Loucy (cell line): ENCODE measurements at regions not wholly inside any gene's neighbourhood (a gene's known extent, or its start where the extent isn't known, plus 50 kb on each side); places are given as distances from the start of the nearest gene placed in this dataset.

Source experiments
- H2AFZ ChIP-seq: fragments of 200-600 bp; sonication (generic); 2 replicates; pipeline ENCODE4 v1.6.0; 2016; ENCODE audit warnings: antibody characterized with exemption, mild to moderate bottlenecking, low read length, moderate library complexity
- H3F3A ChIP-seq: fragments of 200-600 bp; 2 replicates; pipeline ENCODE4 v1.6.0; 2016; ENCODE audit warnings: antibody characterized with exemption, low read depth, mild to moderate bottlenecking
- H3K27me3 ChIP-seq: fragments of 200-600 bp; sonication (generic); 2 replicates; pipeline ENCODE4 v1.6.1; 2014; ENCODE audit warnings: low read length, mild to moderate bottlenecking; ENCODE audit not compliant: insufficient read depth, poor library complexity, severe bottlenecking
- H3K36me3 ChIP-seq: fragments of 200-600 bp; sonication (generic); 2 replicates; pipeline ENCODE4 v1.6.1; 2016; ENCODE audit warnings: low read length; ENCODE audit not compliant: insufficient read depth
- H3K4me1 ChIP-seq: fragments of 200-600 bp; sonication (generic); 2 replicates; pipeline ENCODE4 v1.5.1; 2014; ENCODE audit warnings: low read length, mild to moderate bottlenecking; ENCODE audit not compliant: insufficient read depth, poor library complexity, severe bottlenecking
- H3K4me2 ChIP-seq: fragments of 200-600 bp; sonication (generic); 2 replicates; pipeline ENCODE4 v1.6.0; 2014; ENCODE audit warnings: antibody characterized with exemption, low read length, low read depth, mild to moderate bottlenecking; ENCODE audit not compliant: poor library complexity, severe bottlenecking
- H3K4me3 ChIP-seq: fragments of 200-600 bp; sonication (generic); 2 replicates; pipeline ENCODE4 v1.5.1; 2014; ENCODE audit warnings: low read length, mild to moderate bottlenecking, mixed read lengths; ENCODE audit not compliant: poor library complexity, severe bottlenecking
- H3K79me2 ChIP-seq: fragments of 200-600 bp; sonication (generic); 2 replicates; pipeline ENCODE4 v1.6.1; 2014; ENCODE audit warnings: low read length; ENCODE audit not compliant: insufficient read depth
- H3K9ac ChIP-seq: fragments of 200-600 bp; sonication (generic); 2 replicates; pipeline ENCODE4 v1.6.0; 2014; ENCODE audit warnings: mild to moderate bottlenecking, low read depth, low read length, moderate library complexity; ENCODE audit not compliant: poor library complexity, severe bottlenecking
- H3K9me2 ChIP-seq: fragments of 200-600 bp; sonication (generic); replicated peaks from 2 replicates; pipeline ENCODE4 v1.6.1; 2016; ENCODE audit warnings: low read depth, low read length, mixed read lengths
- H3K9me3 ChIP-seq: fragments of 200-600 bp; sonication (generic); 2 replicates; pipeline ENCODE4 v1.6.1; 2014; ENCODE audit warnings: mild to moderate bottlenecking, antibody characterized with exemption, low read length, low read depth; ENCODE audit not compliant: insufficient read depth
- H4K20me1 ChIP-seq: fragments of 200-600 bp; sonication (generic); 2 replicates; pipeline ENCODE4 v1.6.0; 2014; ENCODE audit warnings: antibody characterized with exemption, low read length, mild to moderate bottlenecking; ENCODE audit not compliant: insufficient read depth, poor library complexity, severe bottlenecking
- EZH2phosphoT487 ChIP-seq: fragments of 200-600 bp; IDR thresholded peaks from 2 replicates; pipeline ENCODE4 v1.6.1; 2018; ENCODE audit warnings: antibody characterized with exemption, mild to moderate bottlenecking, moderate library complexity, borderline replicate concordance
- TF ChIP-seq, protein P1 (sequence below): fragments of 200-600 bp; sonication (generic); conservative IDR thresholded peaks from 2 replicates; pipeline ENCODE4 v1.5.1; 2014; ENCODE audit warnings: mild to moderate bottlenecking, antibody characterized with exemption, low read length

DNA sequence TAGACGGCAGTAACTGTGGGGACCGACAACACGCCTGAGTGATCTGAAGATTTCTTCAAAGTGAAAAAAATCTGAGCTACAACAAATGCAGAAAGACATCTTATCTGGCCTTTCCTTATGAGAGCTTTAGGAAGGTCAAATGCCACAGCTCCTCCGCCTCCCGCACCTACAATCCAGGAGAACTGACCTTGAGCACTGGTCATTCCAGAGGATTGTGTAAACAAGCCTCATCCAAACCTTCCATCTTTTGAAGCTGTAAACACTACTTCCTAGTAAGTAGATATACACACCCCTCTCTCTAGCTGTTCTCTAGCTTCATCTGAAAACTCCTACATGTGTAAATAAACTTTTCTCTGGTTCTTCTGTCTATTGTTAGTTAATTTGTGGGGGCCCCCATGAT lies 76.9 kb downstream of the CD24 start:
- Histone ChIP-seq H3K79me2 (no peaks in the 10 kb centered on the region), H2AFZ (no peak overlapping the region), H3K9ac (no peak overlapping the region), H3K4me2 (no peak overlapping the region), H3F3A (no peaks in the 10 kb centered on the region), H3K4me3 (no peak overlapping the region), H3K4me1 (no peaks in the 10 kb centered on the region), H3K27me3 (no peaks in the 10 kb centered on the region), H3K36me3 (no peaks in the 10 kb centered on the region), H3K9me2 (no peaks in the 10 kb centered on the region), H4K20me1 (no peaks in the 10 kb centered on the region), H3K9me3 (0 out of 2 replicates have a peak, but pooled peaks cover 6% of the 10 kb centered on the region)
- TF ChIP-seq EZH2phosphoT487, result no peak

DNA sequence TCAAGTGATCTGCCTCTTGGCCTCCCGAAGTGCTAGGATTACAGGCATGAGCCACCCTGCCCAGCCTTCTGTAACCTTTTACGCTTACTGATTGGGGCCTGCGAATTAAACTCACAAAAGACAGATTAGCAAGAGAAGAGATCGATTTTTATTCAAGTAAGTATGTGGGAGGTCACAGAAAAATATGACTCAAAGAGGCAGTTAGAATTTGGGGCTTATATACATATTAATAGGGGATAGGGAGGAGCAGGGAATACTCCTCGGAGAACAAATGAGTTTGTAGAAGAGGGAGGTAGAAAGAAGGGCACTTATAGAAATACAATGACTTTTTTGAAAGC lies 78.9 kb downstream of the CD24 start:
- Histone ChIP-seq H3K27me3 (no peaks in the 10 kb centered on the region), H3K4me1 (no peaks in the 10 kb centered on the region), H4K20me1 (no peaks in the 10 kb centered on the region), H3K36me3 (no peaks in the 10 kb centered on the region), H3K9ac (no peak overlapping the region), H3K9me2 (no peaks in the 10 kb centered on the region), H3F3A (no peaks in the 10 kb centered on the region), H3K79me2 (no peaks in the 10 kb centered on the region), H3K4me2 (no peak overlapping the region), H3K9me3 (no peaks in the 10 kb centered on the region), H3K4me3 (no peak overlapping the region), H2AFZ (no peak overlapping the region)
- TF ChIP-seq, protein P1, sequence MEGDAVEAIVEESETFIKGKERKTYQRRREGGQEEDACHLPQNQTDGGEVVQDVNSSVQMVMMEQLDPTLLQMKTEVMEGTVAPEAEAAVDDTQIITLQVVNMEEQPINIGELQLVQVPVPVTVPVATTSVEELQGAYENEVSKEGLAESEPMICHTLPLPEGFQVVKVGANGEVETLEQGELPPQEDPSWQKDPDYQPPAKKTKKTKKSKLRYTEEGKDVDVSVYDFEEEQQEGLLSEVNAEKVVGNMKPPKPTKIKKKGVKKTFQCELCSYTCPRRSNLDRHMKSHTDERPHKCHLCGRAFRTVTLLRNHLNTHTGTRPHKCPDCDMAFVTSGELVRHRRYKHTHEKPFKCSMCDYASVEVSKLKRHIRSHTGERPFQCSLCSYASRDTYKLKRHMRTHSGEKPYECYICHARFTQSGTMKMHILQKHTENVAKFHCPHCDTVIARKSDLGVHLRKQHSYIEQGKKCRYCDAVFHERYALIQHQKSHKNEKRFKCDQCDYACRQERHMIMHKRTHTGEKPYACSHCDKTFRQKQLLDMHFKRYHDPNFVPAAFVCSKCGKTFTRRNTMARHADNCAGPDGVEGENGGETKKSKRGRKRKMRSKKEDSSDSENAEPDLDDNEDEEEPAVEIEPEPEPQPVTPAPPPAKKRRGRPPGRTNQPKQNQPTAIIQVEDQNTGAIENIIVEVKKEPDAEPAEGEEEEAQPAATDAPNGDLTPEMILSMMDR, result no peak
- no peak for TF ChIP-seq EZH2phosphoT487

DNA sequence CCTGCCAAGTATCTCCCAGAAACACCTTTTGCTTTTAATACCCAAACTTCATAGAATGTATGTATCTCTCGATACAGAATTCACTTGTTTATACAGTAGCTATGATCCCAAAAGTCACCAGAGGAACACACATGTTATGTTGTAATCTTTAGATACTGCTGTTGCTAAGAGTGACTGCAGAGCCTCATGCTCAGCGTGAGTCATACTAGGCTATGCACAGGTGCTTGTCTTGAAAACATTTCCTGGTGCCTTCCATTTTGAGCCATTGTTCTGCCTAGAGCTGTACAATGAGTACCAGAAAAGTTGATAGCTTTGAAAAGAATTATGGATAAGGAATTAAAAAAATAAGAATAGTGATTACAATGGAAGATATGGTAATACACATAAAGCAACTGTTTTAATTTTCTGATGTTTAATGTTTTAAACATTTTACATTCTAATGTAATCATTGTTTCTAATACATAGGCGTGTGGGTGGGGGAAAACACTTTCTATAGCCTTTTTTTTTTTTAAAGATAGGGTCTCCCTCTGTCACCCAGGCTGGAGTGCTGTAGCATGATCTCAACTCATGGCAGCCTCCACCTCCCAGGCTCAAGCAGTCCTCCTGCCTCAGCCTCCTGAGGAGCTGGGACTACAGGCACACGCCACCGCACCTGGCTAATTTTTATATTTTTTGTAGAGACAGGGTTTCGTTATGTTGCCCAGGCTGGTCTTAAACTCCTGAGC lies 79.4 kb downstream of the CD24 start:
- Histone ChIP-seq H3K4me3 (no peak overlapping the region), H3K4me1 (no peaks in the 10 kb centered on the region), H3K79me2 (no peaks in the 10 kb centered on the region), H3F3A (no peaks in the 10 kb centered on the region), H3K9me3 (no peaks in the 10 kb centered on the region), H3K36me3 (no peaks in the 10 kb centered on the region), H2AFZ (no peak overlapping the region), H4K20me1 (no peaks in the 10 kb centered on the region), H3K9ac (no peak overlapping the region), H3K9me2 (no peaks in the 10 kb centered on the region), H3K4me2 (no peak overlapping the region), H3K27me3 (no peaks in the 10 kb centered on the region)
- no peak for TF ChIP-seq EZH2phosphoT487
- TF ChIP-seq, protein P1, result no peak

DNA sequence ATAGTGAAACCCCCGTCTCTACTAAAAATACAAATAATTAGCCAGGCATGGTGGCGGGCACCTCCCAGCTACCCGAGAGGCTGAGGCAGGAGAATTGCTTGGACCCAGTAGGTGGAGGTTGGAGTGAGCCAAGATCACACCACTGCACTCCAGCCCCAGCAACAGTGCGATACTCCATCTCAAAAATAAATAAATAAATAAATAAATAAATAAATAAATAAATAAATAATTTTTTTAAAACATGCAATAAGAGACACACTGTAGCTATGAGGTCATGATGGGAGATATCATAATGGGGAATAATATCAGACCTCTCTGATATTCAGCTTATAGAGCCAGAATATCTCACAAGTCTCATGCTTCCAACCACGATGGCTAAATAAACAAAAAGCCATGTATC lies 82.3 kb downstream of the CD24 start:
- no peaks in the 10 kb centered on the region for H3K4me1 ChIP-seq
- no peaks in the 10 kb centered on the region for H3K9me2 ChIP-seq
- no peaks in the 10 kb centered on the region for H3K27me3 ChIP-seq
- H3K9me3 ChIP-seq, result no peaks in the 10 kb centered on the region
- no peak overlapping the region for H3K4me3 ChIP-seq
- no peaks in the 10 kb centered on the region for H3F3A ChIP-seq
- no peaks in the 10 kb centered on the region for H3K36me3 ChIP-seq
- TF ChIP-seq, protein P1, result no peak
- no peak for TF ChIP-seq EZH2phosphoT487
- no peak overlapping the region for H2AFZ ChIP-seq
- no peak overlapping the region for H3K9ac ChIP-seq
- H3K79me2 ChIP-seq, result no peaks in the 10 kb centered on the region
- H3K4me2 ChIP-seq, result no peak overlapping the region
- no peaks in the 10 kb centered on the region for H4K20me1 ChIP-seq
